Pancreas (tissue), 10 donors: ENCODE measurements at regions not wholly inside any gene's neighbourhood (a gene's known extent, or its start where the extent isn't known, plus 50 kb on each side); places are given as distances from the start of the nearest gene placed in this dataset.
A peak's percentile ranks its signal among the peaks of the same experiment; 100 is the strongest.
"Not testable (repeated sequence)": the region's sequence is repeated elsewhere in the genome, so short reads cannot be mapped to it uniquely, and the experiment has no call there.

ENCODE experiments used
- ATAC-seq, 4 donors: fragments of 200-7000 bp; cut with Tn5 transposase; one replicate each; pipeline versions ENCODE4 v1.8.0 to v1.9.1; 2020; ENCODE audit warnings: mild to moderate bottlenecking in 4 of 4, moderate library complexity in 4 of 4
- DNase-seq, 6 donors: peaks; one replicate each; pipeline ENCODE4 v3.0.0-alpha.2; 2020
- FAIRE-seq: peaks from 2 replicates; lab custom pipeline; 2012; peaks lifted over from hg19 to GRCh38; lab: Jason Lieb, UNC
- H3K27ac ChIP-seq, 4 donors: fragments of 200-600 bp; sonication (generic); 1 replicate in 3 of 4; 2 replicates in 1 of 4; pipeline versions ENCODE4 v1.5.0 to v1.8.0; 2020
- H3K27me3 ChIP-seq, 4 donors: fragments of 200-600 bp; one replicate each; pipeline ENCODE4 v1.8.0; 2021
- H3K36me3 ChIP-seq, 3 donors: fragments of 200-600 bp; sonication (generic) in 1 of 3; one replicate each; pipeline versions ENCODE4 v1.5.0 to v1.8.0; 2020 to 2021
- H3K4me1 ChIP-seq, 3 donors: fragments of 200-600 bp; one replicate each; pipeline ENCODE4 v1.8.0; 2021
- H3K4me3 ChIP-seq, 4 donors: fragments of 200-600 bp; sonication (generic) in 2 of 4; one replicate each; pipeline versions ENCODE4 v1.5.0 to v1.8.0; 2020 to 2021
- H3K9me3 ChIP-seq, 4 donors: fragments of 200-600 bp; one replicate each; pipeline ENCODE4 v1.8.0; 2021
- WGBS, 2 donors: extraction: QIAGEN DNeasy Blood & Tissue Kit; methylation state at CpG; one replicate each; pipeline ENCODE4 v1.1.7; 2013; 5-methylcytosine and 5-hydroxymethylcytosine counted together
- intact Hi-C, 3 donors: fragments of 100-400 bp; cut with DNase I; formaldehyde crosslinking; loops; one replicate each; pipeline versions ENCODE4 v1.11.1 to v1.14.2; 2022
- TF ChIP-seq, protein P1 (sequence below), 4 donors: fragments of 200-600 bp; sonication (generic) in 3 of 4; IDR thresholded peaks; one replicate each; pipeline versions ENCODE4 v1.5.0 to v1.8.0; 2021; ENCODE audit warnings: antibody characterized with exemption in 4 of 4
- donor health status: healthy with polysubstance abuse.
- donor health status: DM: no; HTN: no; CAD: no; lungs with moderate emphysema.
- donor health status: DM: no; HTN: no; CAD: no.
- donor health status: control.
- donor health status: control.
- donor health status: Bipolar disorder and iron deficiency.
- donor health status: DM: yes; HTN: yes; CAD: no.
- donor health status: DM: no; HTN: no; CAD: no.
- donor health status: DM: no; HTN: no; CAD: no.
- donor health status: DM: yes; HTN: yes; CAD: no.

DNA sequence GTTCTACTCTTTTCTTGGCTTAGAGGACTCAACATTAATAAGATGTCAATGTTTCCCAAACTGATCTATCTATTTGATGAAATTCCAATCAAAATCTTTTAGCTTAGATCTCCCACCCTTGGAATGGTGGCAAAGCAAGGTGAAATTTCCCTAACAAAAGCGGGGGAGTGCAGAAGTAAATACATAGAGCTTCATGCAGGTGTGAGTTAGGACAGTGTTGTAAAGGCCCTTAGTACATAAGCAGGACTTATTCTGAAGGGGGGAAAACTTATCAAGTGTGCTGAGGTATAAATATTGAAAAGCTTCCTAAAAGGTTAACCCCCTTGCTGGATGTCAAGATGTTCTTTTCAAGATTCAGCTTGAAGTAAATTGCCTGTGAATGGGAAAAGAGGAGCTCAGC is 608.6 kb upstream of the CELF4 start:
- Histone ChIP-seq H3K27ac (peak overlapping the region in 2 of 4 donors; percentile 13 to 40), H3K36me3 (no peaks in the 10 kb centered on the region), H3K4me1 (peaks cover 8 to 18% (median 17%) of the 10 kb centered on the region in 3 donors), H3K9me3 (no peaks in the 10 kb centered on the region), H3K27me3 (no peaks in the 10 kb centered on the region), H3K4me3 (no peak overlapping the region)
- DNase-seq (no peak), FAIRE-seq (no peak), ATAC-seq (peak; percentile 47 to 62 (median 52))
- 61 to 68% methylated on average over 1 of the region's 1 CpG for WGBS, 2 donors
- TF ChIP-seq, protein P1, sequence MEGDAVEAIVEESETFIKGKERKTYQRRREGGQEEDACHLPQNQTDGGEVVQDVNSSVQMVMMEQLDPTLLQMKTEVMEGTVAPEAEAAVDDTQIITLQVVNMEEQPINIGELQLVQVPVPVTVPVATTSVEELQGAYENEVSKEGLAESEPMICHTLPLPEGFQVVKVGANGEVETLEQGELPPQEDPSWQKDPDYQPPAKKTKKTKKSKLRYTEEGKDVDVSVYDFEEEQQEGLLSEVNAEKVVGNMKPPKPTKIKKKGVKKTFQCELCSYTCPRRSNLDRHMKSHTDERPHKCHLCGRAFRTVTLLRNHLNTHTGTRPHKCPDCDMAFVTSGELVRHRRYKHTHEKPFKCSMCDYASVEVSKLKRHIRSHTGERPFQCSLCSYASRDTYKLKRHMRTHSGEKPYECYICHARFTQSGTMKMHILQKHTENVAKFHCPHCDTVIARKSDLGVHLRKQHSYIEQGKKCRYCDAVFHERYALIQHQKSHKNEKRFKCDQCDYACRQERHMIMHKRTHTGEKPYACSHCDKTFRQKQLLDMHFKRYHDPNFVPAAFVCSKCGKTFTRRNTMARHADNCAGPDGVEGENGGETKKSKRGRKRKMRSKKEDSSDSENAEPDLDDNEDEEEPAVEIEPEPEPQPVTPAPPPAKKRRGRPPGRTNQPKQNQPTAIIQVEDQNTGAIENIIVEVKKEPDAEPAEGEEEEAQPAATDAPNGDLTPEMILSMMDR (IDR thresholded peaks at IDR 0.05) = no peak
- intact Hi-C loops = no loop called here

DNA sequence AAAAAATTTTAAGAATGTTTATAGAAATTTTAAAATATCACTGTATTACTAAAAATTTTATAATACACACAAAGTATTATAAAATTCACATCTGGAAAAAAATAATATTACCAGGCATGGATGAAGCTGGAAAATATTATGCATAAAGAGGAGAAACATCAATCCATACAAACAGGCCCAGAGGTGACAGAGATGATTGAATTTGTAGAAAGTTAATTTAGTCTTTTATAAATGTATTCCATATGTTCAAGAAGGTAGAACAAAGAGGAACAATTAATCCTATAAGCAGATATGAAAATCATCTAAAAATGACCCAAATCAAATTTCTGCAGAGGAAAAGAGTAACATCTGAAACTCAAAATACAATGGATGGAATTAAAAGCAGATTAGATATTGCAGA is 605.2 kb upstream of the CELF4 start:
- ATAC-seq (no peak), FAIRE-seq (no peak), DNase-seq (no peak)
- TF ChIP-seq, protein P1 (IDR thresholded peaks at IDR 0.05) = no peak
- intact Hi-C loops = no loop called here
- H3K27me3 ChIP-seq = no peaks in the 10 kb centered on the region
- no peaks in the 10 kb centered on the region for H3K9me3 ChIP-seq
- H3K27ac ChIP-seq = no peak overlapping the region
- peaks cover 8 to 18% (median 17%) of the 10 kb centered on the region in 3 donors for H3K4me1 ChIP-seq
- H3K36me3 ChIP-seq = no peaks in the 10 kb centered on the region
- H3K4me3 ChIP-seq = no peak overlapping the region

DNA sequence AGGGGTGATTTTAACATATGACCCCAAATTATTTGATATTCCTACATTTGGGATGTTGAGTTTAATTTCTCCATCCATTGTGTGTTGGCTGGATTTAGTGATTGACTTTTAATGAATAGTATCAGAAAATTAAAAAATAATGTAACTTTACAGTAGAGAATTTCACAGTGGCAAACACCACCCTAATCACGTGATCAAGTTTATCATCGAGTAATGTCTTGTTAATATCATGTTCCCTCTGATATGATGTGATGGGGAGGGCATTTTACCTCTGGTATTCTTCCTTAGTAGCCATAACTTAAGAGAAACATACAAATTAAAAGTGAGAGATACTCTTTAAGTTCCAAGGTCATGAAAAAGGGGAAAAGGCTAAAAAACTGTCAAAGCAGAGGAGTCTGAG is 602.0 kb upstream of the CELF4 start:
- TF ChIP-seq, protein P1 (IDR thresholded peaks at IDR 0.05) = no peak
- no peak overlapping the region for H3K4me3 ChIP-seq
- no peaks in the 10 kb centered on the region for H3K9me3 ChIP-seq
- no peak overlapping the region for H3K27ac ChIP-seq
- intact Hi-C loops = no loop called here
- FAIRE-seq (no peak), ATAC-seq (no peak), DNase-seq (no peak)
- no peaks in the 10 kb centered on the region for H3K27me3 ChIP-seq
- no peaks in the 10 kb centered on the region for H3K36me3 ChIP-seq
- H3K4me1 ChIP-seq = peaks cover 0 to 9% (median 6%) of the 10 kb centered on the region in 3 donors
- WGBS, 2 donors = 60 to 67% methylated on average over 2 of the region's 2 CpGs

- H3K4me1 ChIP-seq, intact Hi-C loops, H3K27ac ChIP-seq, H3K4me3 ChIP-seq, ATAC-seq, DNase-seq, H3K36me3 ChIP-seq, FAIRE-seq, H3K9me3 ChIP-seq, H3K27me3 ChIP-seq: not testable (repeated sequence)
Observed at GRCh38 chr18:38153116-38153515, 587.5 kb upstream of the CELF4 start.

- FAIRE-seq (no peak), ATAC-seq (no peak)
- intact Hi-C loops = no loop called here
Observed at GRCh38 chr18:38116716-38117115, 551.1 kb upstream of the CELF4 start.

More at GRCh38 chr18:38116716-38117115, 551.1 kb upstream of the CELF4 start:
- Histone ChIP-seq H3K27ac (no peak overlapping the region), H3K27me3 (no peaks in the 10 kb centered on the region), H3K36me3 (no peaks in the 10 kb centered on the region), H3K9me3 (no peaks in the 10 kb centered on the region), H3K4me3 (no peak overlapping the region), H3K4me1 (no peaks in the 10 kb centered on the region)
- 59% methylated on average over 3 of the region's 3 CpGs for WGBS, 2 donors
- TF ChIP-seq, protein P1 (IDR thresholded peaks at IDR 0.05) = no peak
- peak in 1 of 6 donors; percentile 7 for DNase-seq
